GM18502 (cell line): ENCODE measurements at regions not wholly inside any gene's neighbourhood (a gene's known extent, or its start where the extent isn't known, plus 50 kb on each side); places are given as distances from the start of the nearest gene placed in this dataset.

Experiments used
- ATAC-seq: cut with Tn5 transposase; IDR thresholded peaks from one replicate; pipeline ENCODE4 v1.9.1; 2021; ENCODE audit warnings: mild to moderate bottlenecking; ENCODE audit not compliant: unreplicated experiment, poor library complexity

GRCh38 chr4:124212815-124213630 lies 499.5 kb downstream of the ANKRD50 start:
- ATAC-seq, result no peak

DNA sequence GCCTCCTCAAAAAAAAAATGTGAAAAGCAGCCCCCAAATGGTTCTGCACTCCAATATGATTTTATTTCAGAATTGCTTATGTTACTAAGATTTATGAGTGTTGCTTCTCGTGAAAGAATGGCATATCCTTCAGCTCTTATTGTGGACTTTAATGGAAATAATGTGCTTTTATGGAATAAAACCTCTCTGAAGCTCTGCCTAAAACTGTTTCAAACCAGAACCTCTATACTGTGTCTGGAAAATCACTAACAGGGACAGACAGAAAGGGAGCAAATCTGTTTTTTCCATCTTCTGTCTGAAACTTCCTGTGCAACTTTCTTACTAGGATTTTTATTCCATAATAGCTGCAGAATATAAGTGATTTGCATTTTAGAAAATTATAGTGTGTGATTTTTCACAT lies 493.1 kb downstream of the ANKRD50 start:
- no peak for ATAC-seq

- ATAC-seq, result no peak
These were observed 488.3 kb downstream of the ANKRD50 start for GRCh38 chr4:124224256-124224655.

- ATAC-seq, result no peak
These were observed 484.6 kb downstream of the ANKRD50 start for GRCh38 chr4:124227981-124228380.

GRCh38 chr4:124230268-124230667 lies 482.3 kb downstream of the ANKRD50 start:
- ATAC-seq, result no peak

DNA sequence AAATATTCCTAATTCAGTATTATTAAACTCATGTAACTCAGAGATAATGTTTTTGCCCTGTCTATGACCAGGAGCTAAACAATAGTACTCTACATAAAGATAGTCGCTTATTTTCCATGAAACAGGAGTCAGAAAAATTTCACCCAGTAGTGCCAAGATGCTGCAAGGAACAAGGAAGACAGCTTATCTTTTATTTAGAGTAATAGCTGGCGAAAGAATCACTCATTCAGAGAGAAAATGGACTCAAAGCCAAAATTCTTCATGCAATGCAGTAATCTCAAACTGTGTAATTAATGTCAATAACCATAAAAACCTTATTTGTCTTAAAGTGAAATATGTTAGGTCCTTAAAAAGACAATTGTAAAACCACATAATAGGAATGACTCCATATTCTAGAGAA lies 477.8 kb downstream of the ANKRD50 start:
- no peak for ATAC-seq

GRCh38 chr4:124243671-124244366 lies 468.7 kb downstream of the ANKRD50 start:
- no peak for ATAC-seq

DNA sequence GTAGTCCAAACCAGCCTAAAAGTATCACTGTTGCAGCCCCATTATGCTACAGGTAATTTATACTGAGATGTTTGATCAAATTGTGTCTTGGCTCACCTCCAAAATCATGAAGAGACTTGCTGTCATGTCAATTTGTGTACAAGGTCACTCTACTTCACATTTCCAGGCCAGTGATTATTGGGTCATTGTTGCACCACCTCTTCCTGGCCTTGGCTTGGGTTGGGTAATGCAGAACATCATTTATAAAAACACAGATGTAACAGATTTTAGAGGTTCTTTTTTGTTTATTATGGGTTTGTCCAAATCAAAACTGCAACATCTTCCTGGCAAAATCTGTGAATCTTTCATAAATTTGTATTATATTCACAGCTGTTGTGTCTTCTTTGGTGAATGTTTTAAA lies 459.5 kb downstream of the ANKRD50 start:
- no peak for ATAC-seq

GRCh38 chr4:124262211-124263179 lies 450.0 kb downstream of the ANKRD50 start:
- ATAC-seq, result peak; percentile 88

DNA sequence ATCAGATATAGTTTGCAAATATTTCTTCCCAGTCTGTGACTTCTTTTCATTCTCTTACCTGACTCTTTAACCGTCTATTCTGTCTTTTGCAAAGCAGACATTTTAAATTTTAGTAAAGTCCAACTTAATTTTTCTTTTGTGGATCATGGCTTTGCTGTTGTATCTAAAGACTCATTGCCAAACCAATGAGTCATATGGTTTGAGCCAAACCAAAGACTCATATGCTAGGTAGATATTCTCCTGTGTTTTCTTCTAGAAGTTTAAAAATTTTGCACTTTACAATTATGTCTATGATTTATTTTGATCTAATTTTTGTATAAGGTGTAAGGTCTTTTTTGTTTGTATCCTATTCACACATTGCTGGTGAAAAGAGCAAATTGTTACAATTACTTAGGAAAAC lies 446.8 kb downstream of the ANKRD50 start:
- ATAC-seq, result no peak

DNA sequence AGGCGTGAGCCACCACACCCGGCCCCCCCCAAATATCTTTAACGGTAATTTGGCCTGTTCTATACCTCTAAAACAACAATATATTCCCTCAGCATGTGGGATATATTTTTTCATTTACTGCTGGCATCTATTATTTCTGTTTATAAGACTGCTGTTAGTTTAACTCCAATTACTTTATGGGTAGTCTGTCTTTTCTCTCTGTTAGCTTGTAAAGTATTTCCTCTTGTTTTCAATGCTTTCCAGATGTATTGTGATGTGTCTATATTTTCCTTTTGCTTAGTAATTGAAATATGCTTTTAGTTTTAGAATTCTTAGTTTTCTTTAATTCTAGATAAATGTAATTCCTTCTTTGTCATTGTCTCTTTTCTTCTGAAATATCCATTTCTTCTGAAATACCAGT lies 445.8 kb downstream of the ANKRD50 start:
- ATAC-seq, result no peak

DNA sequence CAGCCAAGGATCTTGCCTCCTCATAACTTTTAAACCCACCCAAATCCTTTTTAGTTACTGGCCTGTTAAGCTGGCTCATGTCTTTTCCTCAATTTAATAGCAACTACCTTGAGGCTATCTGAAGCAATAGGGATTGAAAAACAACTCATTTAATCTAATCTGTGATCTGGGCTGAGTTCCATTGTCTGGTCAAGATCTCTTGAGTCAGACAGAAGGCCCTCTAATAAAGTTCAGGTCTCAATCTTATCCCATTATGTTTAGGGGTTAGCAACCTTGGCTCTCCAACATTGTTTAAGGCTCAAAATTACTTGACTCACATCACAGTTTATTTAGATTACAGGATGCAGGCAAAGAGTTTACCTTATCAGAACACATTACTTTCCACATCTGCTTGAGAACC lies 436.1 kb downstream of the ANKRD50 start:
- ATAC-seq, result no peak

DNA sequence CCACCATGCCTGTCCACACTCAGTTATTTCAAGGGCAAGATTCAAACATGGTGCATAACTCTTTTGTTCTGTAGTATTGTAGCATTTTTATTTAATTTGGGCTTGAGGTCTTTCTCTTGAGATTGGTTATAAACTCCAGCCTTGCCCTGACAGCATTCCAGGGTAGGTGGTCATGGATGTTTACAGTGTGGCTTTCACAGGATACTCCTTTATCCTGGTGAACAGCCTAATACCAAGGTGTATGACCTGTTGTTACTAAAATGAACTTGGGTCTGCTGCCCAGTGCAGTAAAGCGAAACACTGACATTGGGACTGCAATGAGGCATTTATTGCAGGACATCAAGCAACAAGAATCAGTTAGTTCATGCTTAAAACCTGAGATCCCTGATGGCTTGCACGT lies 434.8 kb downstream of the ANKRD50 start:
- ATAC-seq, result no peak

DNA sequence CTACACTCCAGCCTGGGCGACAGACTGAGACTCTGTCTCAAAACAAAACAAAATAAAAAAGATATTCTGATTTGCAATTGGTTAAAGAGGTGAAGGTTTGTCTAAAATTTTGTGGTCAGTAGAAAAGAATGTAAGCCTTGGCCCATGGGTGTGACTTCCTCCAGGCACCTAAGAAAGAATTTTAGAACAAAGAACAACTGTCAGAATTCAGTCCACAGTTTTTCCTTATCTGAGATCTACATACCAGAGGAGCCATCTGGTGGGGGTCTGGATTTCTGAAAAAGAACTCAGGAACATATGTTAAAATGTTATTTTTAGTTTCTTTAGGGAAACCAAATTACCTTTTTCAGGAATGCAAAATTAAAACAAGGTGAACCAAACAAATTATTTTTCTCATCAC lies 434.1 kb downstream of the ANKRD50 start:
- ATAC-seq, result no peak

- no peak for ATAC-seq
These were observed 432.8 kb downstream of the ANKRD50 start for GRCh38 chr4:124279741-124280140.

- no peak for ATAC-seq
These were observed 430.1 kb downstream of the ANKRD50 start for GRCh38 chr4:124282301-124282898.

DNA sequence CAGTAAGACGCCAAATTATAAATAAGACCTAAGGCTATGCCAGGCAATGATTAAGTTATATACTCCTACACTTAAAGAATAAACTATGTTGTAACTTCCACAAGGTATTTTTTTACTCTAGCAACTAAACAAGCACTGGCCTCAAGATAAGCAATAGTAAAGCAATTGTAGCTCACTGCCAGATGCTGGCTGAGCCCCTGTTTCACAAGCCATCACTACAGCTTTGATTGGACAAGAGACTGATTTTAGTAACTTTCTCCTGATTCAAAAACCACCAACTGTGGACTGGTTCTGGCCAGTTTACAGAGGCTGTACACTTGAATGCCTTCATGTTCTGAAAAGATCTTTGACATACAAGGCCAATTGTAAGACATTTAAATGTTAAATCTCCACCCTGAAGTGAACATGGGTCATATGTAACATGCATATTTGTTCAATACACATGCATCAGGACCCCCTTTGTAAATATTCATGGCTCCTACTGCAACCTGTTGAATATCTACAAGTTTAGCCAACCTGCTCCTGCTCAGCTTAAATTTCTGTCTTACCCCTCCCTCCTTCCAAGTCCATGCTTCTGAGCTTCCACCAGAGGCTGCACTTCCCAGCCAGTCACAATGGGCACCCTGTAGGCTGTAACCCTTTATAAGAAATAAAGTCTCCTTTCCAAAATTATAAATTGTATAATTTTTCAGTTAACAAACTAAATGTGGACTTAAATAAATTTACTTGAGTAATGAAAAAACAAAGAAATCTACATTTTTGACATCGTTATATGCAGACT lies 423.6 kb downstream of the ANKRD50 start:
- no peak for ATAC-seq

- no peak for ATAC-seq
These were observed 421.9 kb downstream of the ANKRD50 start for GRCh38 chr4:124290678-124291077.

- no peak for ATAC-seq
These were observed 417.1 kb downstream of the ANKRD50 start for GRCh38 chr4:124295413-124295812.

DNA sequence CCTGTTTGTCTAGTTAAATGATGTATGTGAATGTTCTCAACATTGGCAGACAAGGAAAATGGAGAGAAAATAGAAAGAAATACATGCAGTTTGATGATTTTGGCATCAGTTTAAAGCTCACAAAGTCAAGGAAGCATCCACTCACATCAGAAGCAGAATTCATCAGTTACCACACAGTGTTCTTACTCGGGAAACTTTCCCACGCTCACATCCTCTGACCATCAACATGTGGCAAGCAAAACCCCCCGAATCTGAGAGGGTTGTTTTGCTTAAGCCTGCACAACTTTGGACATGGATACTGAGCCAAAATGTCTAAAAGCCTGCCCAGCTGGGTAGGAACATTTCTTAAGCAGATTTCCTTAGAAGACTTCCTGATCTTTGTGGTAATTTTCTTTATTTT lies 407.6 kb downstream of the ANKRD50 start:
- ATAC-seq, result peak; percentile 67
